Adrenal gland (tissue), 5 donors: ENCODE measurements at regions not wholly inside any gene's neighbourhood (a gene's known extent, or its start where the extent isn't known, plus 50 kb on each side); places are given as distances from the start of the nearest gene placed in this dataset.

Experiments
- POLR2A ChIP-seq, 2 donors: fragments of 450-650 bp; IDR thresholded peaks; one replicate each; pipeline ENCODE4 v1.6.1; 2017; ENCODE audit warnings: antibody characterized with exemption in 2 of 2, mild to moderate bottlenecking in 2 of 2, moderate library complexity in 1 of 2
- TF ChIP-seq, protein P1 (sequence below), 6 experiments: fragments of 450-650 bp in 4 of 6; fragments of 200-600 bp in 2 of 6; sonication (generic) in 1 of 6; IDR thresholded peaks; 1 replicate in 5 of 6; 2 replicates in 1 of 6; pipeline versions ENCODE4 v1.5.1 to v1.8.0; 2016 to 2021; ENCODE audit warnings: antibody characterized with exemption in 6 of 6, mild to moderate bottlenecking in 2 of 6, moderate library complexity in 1 of 6
- donor health status: DM: no; HTN: no; CAD: no.

DNA sequence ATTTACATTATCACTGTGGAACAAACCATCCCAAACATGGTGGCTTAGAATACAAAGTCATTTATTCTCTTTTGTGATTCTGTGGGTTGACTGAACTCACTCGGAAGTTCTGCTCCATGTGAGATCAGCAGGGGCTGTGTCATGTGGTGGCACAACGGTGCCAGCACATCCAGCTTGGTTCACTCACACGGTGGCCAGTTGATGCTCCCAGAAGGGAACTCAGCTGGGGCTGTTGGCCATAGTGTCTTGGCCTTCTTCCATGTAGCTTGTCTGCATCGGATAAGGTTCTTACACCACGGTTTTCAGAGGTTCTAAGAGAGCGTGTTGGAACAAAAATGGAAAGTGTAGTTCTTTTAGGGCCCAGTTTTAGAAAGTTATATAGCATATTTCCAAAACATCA lies 312.7 kb downstream of the DMRT2 start:
- TF ChIP-seq, protein P1, sequence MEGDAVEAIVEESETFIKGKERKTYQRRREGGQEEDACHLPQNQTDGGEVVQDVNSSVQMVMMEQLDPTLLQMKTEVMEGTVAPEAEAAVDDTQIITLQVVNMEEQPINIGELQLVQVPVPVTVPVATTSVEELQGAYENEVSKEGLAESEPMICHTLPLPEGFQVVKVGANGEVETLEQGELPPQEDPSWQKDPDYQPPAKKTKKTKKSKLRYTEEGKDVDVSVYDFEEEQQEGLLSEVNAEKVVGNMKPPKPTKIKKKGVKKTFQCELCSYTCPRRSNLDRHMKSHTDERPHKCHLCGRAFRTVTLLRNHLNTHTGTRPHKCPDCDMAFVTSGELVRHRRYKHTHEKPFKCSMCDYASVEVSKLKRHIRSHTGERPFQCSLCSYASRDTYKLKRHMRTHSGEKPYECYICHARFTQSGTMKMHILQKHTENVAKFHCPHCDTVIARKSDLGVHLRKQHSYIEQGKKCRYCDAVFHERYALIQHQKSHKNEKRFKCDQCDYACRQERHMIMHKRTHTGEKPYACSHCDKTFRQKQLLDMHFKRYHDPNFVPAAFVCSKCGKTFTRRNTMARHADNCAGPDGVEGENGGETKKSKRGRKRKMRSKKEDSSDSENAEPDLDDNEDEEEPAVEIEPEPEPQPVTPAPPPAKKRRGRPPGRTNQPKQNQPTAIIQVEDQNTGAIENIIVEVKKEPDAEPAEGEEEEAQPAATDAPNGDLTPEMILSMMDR (IDR thresholded peaks at IDR 0.05) = no peak
- TF ChIP-seq POLR2A (IDR thresholded peaks at IDR 0.05) = no peak
